ENCODE measurements at regions not wholly inside any gene's neighbourhood (a gene's known extent, or its start where the extent isn't known, plus 50 kb on each side); places are given as distances from the start of the nearest gene placed in this dataset.

DNA sequence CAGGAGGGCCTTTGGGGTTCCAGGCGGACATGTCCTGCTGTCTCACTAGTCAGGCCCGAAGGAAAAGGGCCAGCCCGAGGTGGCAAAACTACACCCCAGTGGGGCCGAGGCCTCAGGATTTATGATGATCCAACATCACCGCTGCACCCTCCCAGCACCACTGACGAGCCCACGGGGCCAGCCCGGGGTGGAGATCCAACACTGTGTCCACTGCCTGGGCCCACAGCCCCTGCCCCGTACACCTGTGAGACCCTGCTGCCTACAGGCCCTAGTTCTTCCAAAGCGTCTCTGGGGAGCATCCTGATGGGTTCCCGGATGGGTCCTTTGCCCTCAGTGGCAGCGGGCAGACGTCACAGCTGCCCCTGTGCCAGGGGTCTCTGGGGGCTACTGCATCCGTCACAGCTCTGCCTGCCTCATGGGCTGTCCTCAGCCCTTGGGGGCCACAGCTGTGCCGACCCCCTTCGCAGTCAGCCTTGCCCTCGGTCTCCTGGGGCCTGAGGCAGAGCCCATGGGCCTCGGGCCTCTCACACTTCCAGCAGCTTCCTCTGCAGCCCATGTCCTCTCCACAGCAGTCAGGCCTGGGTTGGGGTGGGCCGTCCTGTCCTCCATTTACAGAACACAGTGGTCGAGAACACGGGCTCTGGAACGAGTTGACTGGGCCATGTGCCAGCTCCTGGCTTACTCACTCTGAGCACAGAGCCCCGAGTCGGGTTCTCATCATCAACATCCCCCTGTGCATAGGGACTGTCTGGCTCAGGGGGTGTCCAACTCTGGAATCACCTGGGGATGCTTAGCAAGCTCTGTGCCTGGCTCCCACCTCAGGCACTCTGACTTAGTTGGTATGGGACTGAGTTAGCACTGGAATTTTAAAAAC, 64.9 kb downstream of the FOXL3 start:
- TF ChIP-seq, protein P1, sequence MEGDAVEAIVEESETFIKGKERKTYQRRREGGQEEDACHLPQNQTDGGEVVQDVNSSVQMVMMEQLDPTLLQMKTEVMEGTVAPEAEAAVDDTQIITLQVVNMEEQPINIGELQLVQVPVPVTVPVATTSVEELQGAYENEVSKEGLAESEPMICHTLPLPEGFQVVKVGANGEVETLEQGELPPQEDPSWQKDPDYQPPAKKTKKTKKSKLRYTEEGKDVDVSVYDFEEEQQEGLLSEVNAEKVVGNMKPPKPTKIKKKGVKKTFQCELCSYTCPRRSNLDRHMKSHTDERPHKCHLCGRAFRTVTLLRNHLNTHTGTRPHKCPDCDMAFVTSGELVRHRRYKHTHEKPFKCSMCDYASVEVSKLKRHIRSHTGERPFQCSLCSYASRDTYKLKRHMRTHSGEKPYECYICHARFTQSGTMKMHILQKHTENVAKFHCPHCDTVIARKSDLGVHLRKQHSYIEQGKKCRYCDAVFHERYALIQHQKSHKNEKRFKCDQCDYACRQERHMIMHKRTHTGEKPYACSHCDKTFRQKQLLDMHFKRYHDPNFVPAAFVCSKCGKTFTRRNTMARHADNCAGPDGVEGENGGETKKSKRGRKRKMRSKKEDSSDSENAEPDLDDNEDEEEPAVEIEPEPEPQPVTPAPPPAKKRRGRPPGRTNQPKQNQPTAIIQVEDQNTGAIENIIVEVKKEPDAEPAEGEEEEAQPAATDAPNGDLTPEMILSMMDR (IDR thresholded peaks at IDR 0.05): no peak
- TF ChIP-seq POLR2A (IDR thresholded peaks at IDR 0.05): no peak
